ENCODE measurements at regions not wholly inside any gene's neighbourhood (a gene's known extent, or its start where the extent isn't known, plus 50 kb on each side); places are given as distances from the start of the nearest gene placed in this dataset.

GRCh38 chr3:42037318-42037945, 53.7 kb upstream of the TRAK1 start:
- no peak for DNase-seq

GRCh38 chr3:42036483-42036823, 54.7 kb upstream of the TRAK1 start:
- no peak for DNase-seq

GRCh38 chr3:42035816-42036482, 55.2 kb upstream of the TRAK1 start:
- no peak for DNase-seq

- no peak for DNase-seq
These were observed 56.1 kb upstream of the TRAK1 start for GRCh38 chr3:42035007-42035406.

GRCh38 chr3:42033741-42034140, 57.4 kb upstream of the TRAK1 start:
- DNase-seq = no peak

GRCh38 chr3:42032693-42033349, 58.3 kb upstream of the TRAK1 start:
- DNase-seq = no peak

- DNase-seq = no peak
These were observed 59.2 kb upstream of the TRAK1 start for GRCh38 chr3:42031808-42032480.

GRCh38 chr3:42028474-42028873, 62.7 kb upstream of the TRAK1 start:
- DNase-seq = no peak

- DNase-seq = no peak
These were observed 63.6 kb upstream of the TRAK1 start for GRCh38 chr3:42027571-42027970.

- no peak for DNase-seq
These were observed 63.7 kb upstream of the ULK4 start for GRCh38 chr3:42025370-42026138.

- no peak for DNase-seq
These were observed 62.9 kb upstream of the ULK4 start for GRCh38 chr3:42024591-42025351.

- no peak for DNase-seq
These were observed 61.5 kb upstream of the ULK4 start for GRCh38 chr3:42023380-42023779.

- DNase-seq = no peak
These were observed 60.5 kb upstream of the ULK4 start for GRCh38 chr3:42022355-42022754.

- no peak for DNase-seq
These were observed 58.9 kb upstream of the ULK4 start for GRCh38 chr3:42020684-42021307.

- no peak for DNase-seq
These were observed 58.0 kb upstream of the ULK4 start for GRCh38 chr3:42019953-42020260.

GRCh38 chr3:42019144-42019952, 57.4 kb upstream of the ULK4 start:
- DNase-seq = no peak

GRCh38 chr3:42014921-42015533, 53.1 kb upstream of the ULK4 start:
- DNase-seq = no peak

GRCh38 chr3:42014458-42014920, 52.6 kb upstream of the ULK4 start:
- no peak for DNase-seq

GRCh38 chr3:42013691-42014457, 52.0 kb upstream of the ULK4 start:
- peak; percentile 50 for DNase-seq
